ENCODE measurements at regions not wholly inside any gene's neighbourhood (a gene's known extent, or its start where the extent isn't known, plus 50 kb on each side); places are given as distances from the start of the nearest gene placed in this dataset.
"Not testable (repeated sequence)": the region's sequence is repeated elsewhere in the genome, so short reads cannot be mapped to it uniquely, and the experiment has no call there.

GRCh38 chr4:55028196-55028595, 97.2 kb downstream of the KDR start:
- no peaks in the 10 kb centered on the region for H3K9me3 ChIP-seq
- H3K27ac ChIP-seq = no peak overlapping the region
- no peaks in the 10 kb centered on the region for H3K36me3 ChIP-seq
- no peak overlapping the region for H3K4me2 ChIP-seq
- H3K4me1 ChIP-seq = no peaks in the 10 kb centered on the region
- no peak overlapping the region for H3K9ac ChIP-seq
- H4K20me1 ChIP-seq = no peaks in the 10 kb centered on the region
- no peak overlapping the region for H3K4me3 ChIP-seq
- H3K27me3 ChIP-seq = no peaks in the 10 kb centered on the region
- no peak for TF ChIP-seq Cebpa-rat (IDR thresholded peaks at IDR 0.05)

GRCh38 chr4:55027596-55027995, 97.8 kb downstream of the KDR start:
- Histone ChIP-seq H3K27ac (no peak overlapping the region), H3K4me3 (no peak overlapping the region), H3K4me1 (no peaks in the 10 kb centered on the region), H3K4me2 (no peak overlapping the region), H3K27me3 (no peaks in the 10 kb centered on the region), H3K36me3 (no peaks in the 10 kb centered on the region), H3K9me3 (no peaks in the 10 kb centered on the region), H4K20me1 (no peaks in the 10 kb centered on the region), H3K9ac (no peak overlapping the region)
- no peak for TF ChIP-seq Cebpa-rat (IDR thresholded peaks at IDR 0.05)

- H4K20me1 ChIP-seq, H3K27me3 ChIP-seq, H3K4me3 ChIP-seq, H3K9me3 ChIP-seq, H3K36me3 ChIP-seq, H3K9ac ChIP-seq, H3K4me2 ChIP-seq, H3K4me1 ChIP-seq, H3K27ac ChIP-seq: not testable (repeated sequence)
Measured at GRCh38 chr4:55025456-55025855, 99.9 kb downstream of the KDR start.

GRCh38 chr4:55023030-55023429, 102.4 kb downstream of the KDR start:
- no peak overlapping the region for H3K4me2 ChIP-seq
- H3K9me3 ChIP-seq = no peaks in the 10 kb centered on the region
- no peaks in the 10 kb centered on the region for H3K4me1 ChIP-seq
- no peaks in the 10 kb centered on the region for H3K36me3 ChIP-seq
- no peak overlapping the region for H3K27ac ChIP-seq
- no peak overlapping the region for H3K4me3 ChIP-seq
- H3K9ac ChIP-seq = no peak overlapping the region
- no peak for TF ChIP-seq Cebpa-rat (IDR thresholded peaks at IDR 0.05)
- no peaks in the 10 kb centered on the region for H4K20me1 ChIP-seq
- H3K27me3 ChIP-seq = no peaks in the 10 kb centered on the region

- Histone ChIP-seq H3K4me3 (no peak overlapping the region), H3K9ac (no peak overlapping the region), H4K20me1 (no peaks in the 10 kb centered on the region), H3K9me3 (no peaks in the 10 kb centered on the region), H3K4me1 (no peaks in the 10 kb centered on the region), H3K27me3 (no peaks in the 10 kb centered on the region), H3K36me3 (no peaks in the 10 kb centered on the region), H3K27ac (no peak overlapping the region), H3K4me2 (no peak overlapping the region)
- TF ChIP-seq Cebpa-rat (IDR thresholded peaks at IDR 0.05) = no peak
Measured at GRCh38 chr4:55021214-55021613, 104.2 kb downstream of the KDR start.

GRCh38 chr4:55020131-55020530, 105.3 kb downstream of the KDR start:
- no peak overlapping the region for H3K27ac ChIP-seq
- no peak for TF ChIP-seq Cebpa-rat (IDR thresholded peaks at IDR 0.05)

GRCh38 chr4:55018978-55019377, 106.4 kb downstream of the KDR start:
- no peaks in the 10 kb centered on the region for H3K4me1 ChIP-seq
- TF ChIP-seq Cebpa-rat (IDR thresholded peaks at IDR 0.05) = no peak
- no peaks in the 10 kb centered on the region for H3K36me3 ChIP-seq
- H3K27me3 ChIP-seq = no peaks in the 10 kb centered on the region
- no peak overlapping the region for H3K27ac ChIP-seq
- no peak overlapping the region for H3K9ac ChIP-seq
- no peaks in the 10 kb centered on the region for H3K9me3 ChIP-seq
- no peaks in the 10 kb centered on the region for H4K20me1 ChIP-seq
- no peak overlapping the region for H3K4me3 ChIP-seq
- no peak overlapping the region for H3K4me2 ChIP-seq

More at GRCh38 chr4:55020131-55020530, 105.3 kb downstream of the KDR start:
- no peak overlapping the region for H3K4me2 ChIP-seq
- H4K20me1 ChIP-seq = no peaks in the 10 kb centered on the region
- H3K27me3 ChIP-seq = no peaks in the 10 kb centered on the region
- H3K9ac ChIP-seq = no peak overlapping the region
- H3K36me3 ChIP-seq = no peaks in the 10 kb centered on the region
- H3K9me3 ChIP-seq = no peaks in the 10 kb centered on the region
- no peaks in the 10 kb centered on the region for H3K4me1 ChIP-seq
- no peak overlapping the region for H3K4me3 ChIP-seq

- H3K36me3 ChIP-seq = no peaks in the 10 kb centered on the region
- H3K27me3 ChIP-seq = no peaks in the 10 kb centered on the region
- no peaks in the 10 kb centered on the region for H4K20me1 ChIP-seq
- H3K9ac ChIP-seq = no peak overlapping the region
- no peaks in the 10 kb centered on the region for H3K9me3 ChIP-seq
- H3K4me2 ChIP-seq = no peak overlapping the region
- H3K4me1 ChIP-seq = no peaks in the 10 kb centered on the region
- TF ChIP-seq Cebpa-rat (IDR thresholded peaks at IDR 0.05) = no peak
- H3K4me3 ChIP-seq = no peak overlapping the region
- H3K27ac ChIP-seq = no peak overlapping the region
Measured at GRCh38 chr4:55018521-55018920, 106.9 kb downstream of the KDR start.

- TF ChIP-seq Cebpa-rat (IDR thresholded peaks at IDR 0.05) = no peak
- H4K20me1 ChIP-seq = no peaks in the 10 kb centered on the region
- H3K4me3 ChIP-seq = no peak overlapping the region
- H3K27ac ChIP-seq = no peak overlapping the region
- H3K4me2 ChIP-seq = no peak overlapping the region
- no peak overlapping the region for H3K9ac ChIP-seq
- no peaks in the 10 kb centered on the region for H3K9me3 ChIP-seq
- H3K27me3 ChIP-seq = no peaks in the 10 kb centered on the region
- no peaks in the 10 kb centered on the region for H3K4me1 ChIP-seq
- no peaks in the 10 kb centered on the region for H3K36me3 ChIP-seq
Measured at GRCh38 chr4:55017406-55017805, 108.0 kb downstream of the KDR start.

GRCh38 chr4:55016131-55016530, 109.3 kb downstream of the KDR start:
- Histone ChIP-seq H3K36me3 (no peaks in the 10 kb centered on the region), H3K27me3 (no peaks in the 10 kb centered on the region), H3K4me3 (no peak overlapping the region), H3K27ac (no peak overlapping the region), H4K20me1 (no peaks in the 10 kb centered on the region), H3K4me1 (no peaks in the 10 kb centered on the region), H3K9me3 (no peaks in the 10 kb centered on the region), H3K9ac (no peak overlapping the region), H3K4me2 (no peak overlapping the region)
- no peak for TF ChIP-seq Cebpa-rat (IDR thresholded peaks at IDR 0.05)

- TF ChIP-seq Cebpa-rat (IDR thresholded peaks at IDR 0.05) = no peak
- no peak overlapping the region for H3K4me2 ChIP-seq
- no peak overlapping the region for H3K27ac ChIP-seq
- no peaks in the 10 kb centered on the region for H3K27me3 ChIP-seq
- no peaks in the 10 kb centered on the region for H4K20me1 ChIP-seq
- no peaks in the 10 kb centered on the region for H3K4me1 ChIP-seq
- no peaks in the 10 kb centered on the region for H3K36me3 ChIP-seq
- no peak overlapping the region for H3K9ac ChIP-seq
- H3K9me3 ChIP-seq = no peaks in the 10 kb centered on the region
- no peak overlapping the region for H3K4me3 ChIP-seq
Measured at GRCh38 chr4:55014876-55015275, 110.5 kb downstream of the KDR start.
